Memory B cell (primary cell): ENCODE measurements at regions not wholly inside any gene's neighbourhood (a gene's known extent, or its start where the extent isn't known, plus 50 kb on each side); places are given as distances from the start of the nearest gene placed in this dataset.

Experiments used
- ATAC-seq: fragments of 150-1000 bp; cut with Tn5 transposase; 2 replicates; pipeline ENCODE4 v1.10.0; 2021; ENCODE audit warnings: low read depth, mild to moderate bottlenecking, moderate library complexity
- DNase-seq, 2 donors: peaks; one replicate each; pipeline ENCODE4 v3.0.0; 2022; ENCODE audit warnings: low spot score in 2 of 2
- H3K27ac Mint-ChIP-seq: one replicate; pipeline ENCODE4 v1.8.0; 2022; ENCODE audit warnings: mild to moderate bottlenecking, moderate library complexity, mixed read lengths
- H3K27me3 Mint-ChIP-seq: one replicate; pipeline ENCODE4 v1.8.0; 2022; ENCODE audit warnings: mixed read lengths
- H3K36me3 Mint-ChIP-seq: one replicate; pipeline ENCODE4 v1.8.0; 2022; ENCODE audit warnings: mild to moderate bottlenecking, mixed read lengths
- H3K4me1 Mint-ChIP-seq: one replicate; pipeline ENCODE4 v1.8.0; 2022; ENCODE audit warnings: mixed read lengths
- H3K4me3 Mint-ChIP-seq: one replicate; pipeline ENCODE4 v1.8.0; 2022; ENCODE audit warnings: mild to moderate bottlenecking, moderate library complexity, mixed read lengths
- H3K9me3 Mint-ChIP-seq: one replicate; pipeline ENCODE4 v1.8.0; 2022; ENCODE audit warnings: mixed read lengths

DNA sequence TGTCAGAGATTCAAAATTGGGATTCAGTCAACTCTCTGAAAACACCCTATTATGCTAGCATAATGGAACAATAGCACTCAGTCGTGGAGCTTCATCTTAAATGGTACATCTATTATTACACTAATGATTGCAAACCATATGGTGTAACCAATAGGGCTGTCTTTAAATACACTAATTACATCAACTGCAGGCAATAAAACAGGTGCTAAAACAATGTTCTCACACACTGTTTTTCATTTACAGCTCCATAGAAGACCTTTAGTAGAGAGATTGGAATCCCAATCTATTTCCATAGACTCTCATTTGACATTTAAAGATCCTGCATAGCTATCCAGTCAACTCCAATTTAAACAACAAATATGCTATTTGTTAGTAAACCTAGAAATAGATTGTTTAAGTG is 1917.4 kb downstream of the OLFM4 start:
- H3K36me3 Mint-ChIP-seq = no peaks in the 10 kb centered on the region
- no peak overlapping the region for H3K27ac Mint-ChIP-seq
- H3K27me3 Mint-ChIP-seq = no peaks in the 10 kb centered on the region
- DNase-seq (no peak), ATAC-seq (no peak)
- H3K4me3 Mint-ChIP-seq = no peak overlapping the region
- peaks cover 6% of the 10 kb centered on the region for H3K9me3 Mint-ChIP-seq
- no peaks in the 10 kb centered on the region for H3K4me1 Mint-ChIP-seq

DNA sequence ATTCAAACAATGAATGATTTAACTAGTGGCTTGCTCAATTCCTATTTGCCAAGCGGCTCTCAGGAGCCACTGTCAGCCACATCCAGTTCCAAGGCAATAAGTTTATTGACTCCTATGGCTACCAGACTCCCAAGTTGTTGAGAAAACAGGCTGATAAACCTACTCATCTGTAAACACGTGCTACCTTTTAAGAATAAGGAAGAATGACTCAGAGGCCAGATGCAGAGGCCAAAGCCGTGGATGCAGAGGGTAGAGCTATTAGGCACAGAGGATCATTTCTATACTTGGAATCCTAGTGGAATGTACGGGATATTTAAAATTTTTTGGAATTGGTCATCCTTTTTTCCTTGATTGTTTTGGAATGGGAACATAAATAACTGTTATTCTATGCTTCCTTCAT is 1921.1 kb downstream of the OLFM4 start:
- Mint-ChIP-seq H3K4me1 (no peaks in the 10 kb centered on the region), H3K36me3 (no peaks in the 10 kb centered on the region), H3K9me3 (peaks cover 5% of the 10 kb centered on the region), H3K27ac (no peak overlapping the region), H3K4me3 (no peak overlapping the region), H3K27me3 (no peaks in the 10 kb centered on the region)
- no peak for ATAC-seq
- DNase-seq = no peak

DNA sequence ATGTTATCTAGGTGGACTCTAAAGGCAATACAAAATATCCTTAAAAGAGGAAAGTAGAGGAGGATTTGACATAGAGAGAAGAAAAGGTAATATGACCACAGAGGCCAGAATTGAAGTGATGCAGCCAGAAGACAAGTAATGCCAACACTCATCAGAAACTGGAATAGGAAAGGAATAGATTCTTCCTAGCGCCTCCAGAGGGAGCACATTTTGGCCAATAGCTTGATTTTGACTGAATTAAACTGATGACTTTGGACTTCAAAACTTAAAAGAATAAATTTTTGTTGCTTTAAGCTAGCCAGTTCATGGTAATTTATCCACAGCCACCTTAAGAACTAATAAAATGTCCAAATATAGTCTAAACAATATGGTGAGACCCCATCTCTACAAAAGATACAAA is 1921.9 kb downstream of the OLFM4 start:
- Mint-ChIP-seq H3K27ac (no peak overlapping the region), H3K4me1 (no peaks in the 10 kb centered on the region), H3K9me3 (peaks cover 5% of the 10 kb centered on the region), H3K27me3 (no peaks in the 10 kb centered on the region), H3K36me3 (no peaks in the 10 kb centered on the region), H3K4me3 (no peak overlapping the region)
- DNase-seq = no peak
- ATAC-seq = no peak

DNA sequence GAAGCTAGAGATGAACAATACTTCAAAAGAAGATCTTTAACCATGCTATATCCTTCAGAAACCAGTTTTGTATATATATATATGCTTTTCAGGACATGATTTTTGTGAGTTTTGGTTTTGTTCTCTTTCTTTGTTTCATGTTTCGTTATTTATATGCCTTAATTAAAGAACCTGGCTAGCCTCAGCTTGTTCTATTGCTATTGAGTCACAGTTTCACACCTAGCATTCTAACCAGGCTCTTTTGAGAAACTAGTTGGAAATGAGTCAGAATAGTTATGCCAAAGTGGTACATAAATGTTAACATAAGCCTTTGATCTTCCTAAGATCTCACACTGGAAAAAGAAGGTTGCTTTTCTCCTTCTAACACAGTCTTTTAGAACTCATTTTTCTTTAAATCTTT is 1925.2 kb downstream of the OLFM4 start:
- no peak for DNase-seq
- no peak for ATAC-seq
- Mint-ChIP-seq H3K27ac (no peak overlapping the region), H3K36me3 (no peaks in the 10 kb centered on the region), H3K9me3 (peaks cover 4% of the 10 kb centered on the region), H3K4me3 (no peak overlapping the region), H3K4me1 (no peaks in the 10 kb centered on the region), H3K27me3 (no peaks in the 10 kb centered on the region)

DNA sequence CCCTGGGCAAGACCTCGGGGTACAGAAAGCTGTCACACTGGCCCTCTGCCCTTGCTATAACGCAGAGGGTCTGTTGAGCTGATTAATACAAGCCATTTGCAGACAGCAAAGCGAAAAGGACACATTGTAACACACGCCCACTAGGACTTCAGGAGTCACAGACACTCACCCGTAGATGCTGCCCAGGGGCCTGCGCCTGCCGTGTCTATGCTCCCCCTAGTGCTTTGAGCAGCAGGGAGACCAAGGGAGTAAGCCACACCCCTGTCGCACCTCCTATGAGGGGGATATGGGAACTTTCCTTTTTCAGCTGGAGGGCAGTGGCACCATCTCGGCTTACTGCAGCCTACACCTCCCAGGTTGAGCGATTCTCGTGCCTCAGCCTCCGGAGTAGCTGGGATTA is 1930.2 kb downstream of the OLFM4 start:
- no peaks in the 10 kb centered on the region for H3K27me3 Mint-ChIP-seq
- H3K4me1 Mint-ChIP-seq = no peaks in the 10 kb centered on the region
- no peak overlapping the region for H3K4me3 Mint-ChIP-seq
- no peak overlapping the region for H3K27ac Mint-ChIP-seq
- ATAC-seq = no peak
- no peak for DNase-seq
- no peaks in the 10 kb centered on the region for H3K36me3 Mint-ChIP-seq
- peaks cover 13% of the 10 kb centered on the region for H3K9me3 Mint-ChIP-seq

DNA sequence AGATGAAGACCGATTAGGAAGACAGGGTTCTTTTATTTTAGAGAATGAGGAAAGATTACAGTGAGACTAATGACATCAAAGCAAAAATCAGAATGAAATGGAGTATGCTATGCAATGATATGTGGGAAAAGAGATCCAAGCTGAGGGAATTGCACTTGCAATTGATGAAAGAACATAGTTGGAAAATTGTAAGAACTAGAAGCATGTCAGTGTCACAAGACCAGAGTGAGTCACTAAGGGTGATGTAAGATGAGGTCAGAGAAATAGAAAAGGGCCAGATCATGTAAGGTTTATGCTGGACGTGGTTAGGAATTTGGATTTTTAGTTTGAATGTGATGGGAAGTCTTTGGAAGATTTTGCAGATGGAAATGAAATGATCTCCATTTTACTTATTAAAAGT is 1937.3 kb downstream of the OLFM4 start:
- Mint-ChIP-seq H3K4me3 (no peak overlapping the region), H3K9me3 (peaks cover 9% of the 10 kb centered on the region), H3K4me1 (no peaks in the 10 kb centered on the region), H3K36me3 (no peaks in the 10 kb centered on the region), H3K27ac (no peak overlapping the region), H3K27me3 (no peaks in the 10 kb centered on the region)
- ATAC-seq (no peak), DNase-seq (no peak)

DNA sequence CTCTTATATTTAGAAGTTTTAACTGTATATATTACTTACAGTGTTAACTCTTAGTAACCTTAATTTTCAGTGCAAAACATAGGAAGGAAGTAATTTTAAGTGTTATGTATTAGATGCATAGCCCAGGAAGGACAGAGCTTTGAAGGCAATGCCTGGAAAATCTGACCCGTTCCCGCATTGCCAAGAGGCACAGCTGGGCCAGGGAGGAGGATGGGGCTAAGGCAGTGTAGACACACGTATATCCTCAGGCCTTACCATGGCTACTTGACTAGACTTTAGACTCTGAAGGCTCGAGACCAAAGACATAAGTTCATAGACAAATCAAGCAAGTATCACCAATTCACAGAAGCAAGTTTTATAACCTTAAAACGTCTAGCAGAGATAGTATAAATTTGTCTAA is 1944.2 kb downstream of the OLFM4 start:
- Mint-ChIP-seq H3K27ac (no peak overlapping the region), H3K27me3 (no peaks in the 10 kb centered on the region)
- ATAC-seq = no peak

DNA sequence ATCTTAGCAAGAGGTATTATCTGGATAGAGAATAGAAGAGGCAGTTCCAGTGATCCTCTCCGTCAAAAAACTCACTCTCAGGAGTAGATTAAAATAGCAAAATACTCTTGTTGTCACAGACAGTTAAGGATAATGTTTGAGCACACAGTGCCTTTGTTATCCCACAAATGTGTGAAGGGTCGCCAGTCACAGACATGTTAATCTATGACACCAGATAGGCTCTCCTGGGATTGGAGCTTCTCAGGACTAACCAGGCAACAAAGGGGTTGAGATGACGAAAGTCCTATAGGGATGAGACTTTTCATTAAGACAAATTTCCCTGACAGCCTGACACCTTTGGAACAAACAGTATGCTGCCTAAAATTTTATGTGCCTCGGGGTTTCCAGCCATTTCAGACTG is 1947.1 kb downstream of the OLFM4 start:
- ATAC-seq = no peak
- Mint-ChIP-seq H3K36me3 (no peaks in the 10 kb centered on the region), H3K27ac (no peak overlapping the region)

More for the DNA sequence above, 1944.2 kb downstream of the OLFM4 start:
- Mint-ChIP-seq H3K4me1 (no peaks in the 10 kb centered on the region), H3K36me3 (no peaks in the 10 kb centered on the region), H3K9me3 (peaks cover 2% of the 10 kb centered on the region), H3K4me3 (no peak overlapping the region)
- DNase-seq = no peak

DNA sequence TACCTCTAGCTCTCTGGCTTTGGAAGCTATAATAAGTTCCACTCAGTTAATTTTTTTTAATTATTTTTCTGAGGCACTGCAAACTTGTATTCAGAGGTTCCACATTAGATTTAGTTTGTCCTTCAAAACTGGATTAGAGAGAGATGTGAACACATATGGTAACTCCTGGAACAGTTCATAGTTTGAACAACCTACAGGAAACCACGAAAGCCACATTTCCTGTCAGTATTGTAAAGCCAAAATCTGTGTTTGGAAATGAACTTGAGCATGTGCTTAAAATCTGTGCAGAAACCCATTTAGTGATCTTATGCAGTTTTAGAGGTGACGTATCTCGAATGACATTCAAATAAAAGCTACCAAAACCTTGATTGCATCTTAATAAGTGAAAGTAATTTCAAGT is 1952.0 kb downstream of the OLFM4 start:
- DNase-seq (no peak), ATAC-seq (no peak)
- peaks cover 6% of the 10 kb centered on the region for H3K9me3 Mint-ChIP-seq
- no peaks in the 10 kb centered on the region for H3K4me1 Mint-ChIP-seq
- no peak overlapping the region for H3K27ac Mint-ChIP-seq
- no peaks in the 10 kb centered on the region for H3K36me3 Mint-ChIP-seq
- no peaks in the 10 kb centered on the region for H3K27me3 Mint-ChIP-seq
- H3K4me3 Mint-ChIP-seq = no peak overlapping the region

More for the DNA sequence above, 1947.1 kb downstream of the OLFM4 start:
- DNase-seq = no peak
- H3K27me3 Mint-ChIP-seq = no peaks in the 10 kb centered on the region
- no peaks in the 10 kb centered on the region for H3K9me3 Mint-ChIP-seq
- H3K4me1 Mint-ChIP-seq = no peaks in the 10 kb centered on the region
- H3K4me3 Mint-ChIP-seq = no peak overlapping the region

DNA sequence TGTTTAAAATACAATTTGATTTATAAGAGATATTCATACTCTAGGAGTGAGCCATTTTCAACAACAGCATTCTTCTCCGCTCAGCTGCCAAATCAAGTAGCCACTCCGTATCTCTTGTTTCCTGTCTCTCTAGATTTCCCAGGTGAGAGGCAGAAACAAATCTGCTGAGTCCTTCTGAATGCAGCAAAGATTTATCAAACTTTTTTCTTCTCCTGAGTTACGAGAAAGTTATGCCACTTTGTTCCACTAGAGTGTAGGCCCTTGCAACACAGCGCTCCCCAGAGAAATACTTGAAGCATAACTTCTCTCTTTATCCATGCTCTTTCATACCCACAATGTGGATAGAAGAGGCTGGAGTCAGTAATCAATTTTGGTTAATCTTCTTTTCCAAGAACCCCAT is 1960.8 kb downstream of the OLFM4 start:
- no peak overlapping the region for H3K4me3 Mint-ChIP-seq
- no peaks in the 10 kb centered on the region for H3K4me1 Mint-ChIP-seq
- H3K27me3 Mint-ChIP-seq = no peaks in the 10 kb centered on the region
- DNase-seq = no peak
- no peaks in the 10 kb centered on the region for H3K36me3 Mint-ChIP-seq
- peaks cover 14% of the 10 kb centered on the region for H3K9me3 Mint-ChIP-seq
- H3K27ac Mint-ChIP-seq = no peak overlapping the region
- ATAC-seq = no peak

DNA sequence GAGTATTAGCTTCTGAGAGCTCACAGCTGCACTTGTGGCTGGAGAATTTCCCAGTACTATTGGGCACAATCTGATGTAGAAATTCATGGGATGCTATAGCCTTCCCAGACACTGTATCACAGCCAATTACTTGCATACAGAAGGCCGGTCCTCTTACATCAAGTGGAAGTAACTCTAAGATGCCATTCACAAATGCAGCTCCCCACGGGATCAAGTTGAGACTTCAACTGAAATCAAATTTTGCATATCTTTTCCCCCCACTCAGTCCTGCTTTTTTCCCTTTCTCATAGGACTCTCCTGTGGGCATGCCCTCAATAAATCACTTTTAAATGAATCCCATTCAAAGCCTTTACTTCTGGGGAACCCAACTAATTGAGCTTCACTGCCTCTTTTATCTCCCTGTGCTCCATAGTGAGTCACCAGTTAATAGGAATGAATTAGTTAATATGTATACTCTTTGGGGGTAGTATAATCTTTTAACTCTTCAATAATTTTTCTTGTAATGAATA is 1970.8 kb downstream of the OLFM4 start:
- peaks cover 6% of the 10 kb centered on the region for H3K9me3 Mint-ChIP-seq
- no peaks in the 10 kb centered on the region for H3K4me1 Mint-ChIP-seq
- no peak overlapping the region for H3K4me3 Mint-ChIP-seq
- ATAC-seq = no peak
- no peak overlapping the region for H3K27ac Mint-ChIP-seq
- no peak for DNase-seq
- H3K27me3 Mint-ChIP-seq = no peaks in the 10 kb centered on the region
- no peaks in the 10 kb centered on the region for H3K36me3 Mint-ChIP-seq

DNA sequence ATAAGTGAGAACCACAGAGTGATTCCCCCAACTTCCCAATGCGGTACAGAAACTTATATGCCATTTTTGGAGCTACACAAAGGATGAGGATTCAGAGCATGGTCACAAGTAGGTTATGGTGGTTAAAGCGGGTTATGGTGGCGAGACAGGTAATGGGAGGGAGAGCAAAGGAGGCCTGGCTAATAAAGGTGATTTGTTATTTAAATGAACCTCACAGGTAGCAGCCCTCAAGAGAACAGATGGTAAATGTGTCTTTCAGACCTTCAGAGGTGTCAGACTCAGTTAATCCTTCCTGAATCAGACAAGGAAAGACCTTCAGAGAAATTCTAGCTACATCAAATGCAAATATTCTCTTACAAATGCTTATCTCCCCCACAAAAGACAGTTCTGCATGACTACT is 1971.4 kb downstream of the OLFM4 start:
- H3K9me3 Mint-ChIP-seq = peaks cover 6% of the 10 kb centered on the region
- H3K27me3 Mint-ChIP-seq = no peaks in the 10 kb centered on the region
- no peaks in the 10 kb centered on the region for H3K36me3 Mint-ChIP-seq
- ATAC-seq = no peak
- no peak overlapping the region for H3K27ac Mint-ChIP-seq
- no peak for DNase-seq
- H3K4me3 Mint-ChIP-seq = no peak overlapping the region
- no peaks in the 10 kb centered on the region for H3K4me1 Mint-ChIP-seq

DNA sequence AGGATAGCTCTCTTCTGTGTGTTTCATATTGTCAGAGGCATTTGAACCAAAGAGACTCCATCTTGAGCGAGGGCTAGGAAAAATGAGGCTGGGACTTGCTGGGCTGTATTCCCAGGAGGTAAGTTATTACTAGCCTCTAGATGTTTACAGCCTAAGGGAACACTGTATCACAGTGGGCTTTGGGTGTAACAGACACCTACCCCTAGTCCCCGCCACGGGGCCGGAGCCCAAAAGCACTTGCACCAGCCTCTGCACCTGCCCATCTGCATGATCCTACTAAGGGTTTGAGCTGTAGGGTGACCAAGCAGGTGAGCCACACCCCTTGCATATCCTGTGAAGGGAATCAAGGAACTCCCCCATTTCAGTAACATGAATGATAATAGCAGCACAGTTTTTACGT is 1972.2 kb downstream of the OLFM4 start:
- Mint-ChIP-seq H3K27me3 (no peaks in the 10 kb centered on the region), H3K4me3 (no peak overlapping the region), H3K4me1 (no peaks in the 10 kb centered on the region), H3K36me3 (no peaks in the 10 kb centered on the region), H3K27ac (no peak overlapping the region), H3K9me3 (peaks cover 7% of the 10 kb centered on the region)
- ATAC-seq = no peak
- DNase-seq = no peak

DNA sequence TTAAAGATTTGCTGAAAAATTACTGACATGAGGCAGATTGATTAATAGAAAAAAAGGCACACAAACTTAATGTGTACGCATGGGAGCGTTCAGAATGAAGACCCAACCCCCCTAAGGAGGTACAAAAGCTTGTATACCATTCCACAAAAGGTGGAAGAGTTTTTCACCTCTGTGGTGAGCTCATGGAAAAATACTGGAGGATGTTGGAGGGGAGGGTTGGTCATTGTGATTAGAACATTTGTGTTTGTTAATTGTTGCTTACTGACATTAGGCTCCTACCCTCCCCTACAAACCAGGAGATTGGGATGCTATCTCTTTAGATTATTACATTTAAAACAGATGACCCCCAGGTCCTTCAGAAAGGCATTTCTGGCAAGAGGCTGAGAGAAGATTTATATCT is 1973.3 kb downstream of the OLFM4 start:
- no peak overlapping the region for H3K27ac Mint-ChIP-seq
- no peaks in the 10 kb centered on the region for H3K36me3 Mint-ChIP-seq
- no peaks in the 10 kb centered on the region for H3K4me1 Mint-ChIP-seq
- H3K4me3 Mint-ChIP-seq = no peak overlapping the region
- no peak for DNase-seq
- no peaks in the 10 kb centered on the region for H3K27me3 Mint-ChIP-seq
- H3K9me3 Mint-ChIP-seq = peaks cover 8% of the 10 kb centered on the region
- ATAC-seq = no peak

DNA sequence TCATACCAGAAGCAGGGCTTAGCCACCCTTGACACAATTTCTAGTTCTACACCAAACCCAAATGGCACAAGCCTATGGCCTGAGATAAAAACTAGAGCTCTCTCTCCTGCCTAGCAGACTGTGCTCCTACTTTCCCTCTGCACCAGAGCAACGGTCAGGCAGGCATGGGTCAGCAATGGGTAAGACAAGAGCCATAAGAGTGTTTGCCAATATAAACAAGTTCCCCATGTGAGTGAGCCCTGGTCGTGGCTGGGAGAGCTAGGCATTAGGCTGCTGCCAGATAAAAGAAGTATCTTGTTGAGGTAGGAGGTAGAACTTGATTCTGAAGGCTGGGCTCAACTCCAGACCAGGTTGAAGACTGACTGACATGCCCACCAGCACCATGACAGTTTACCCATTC is 1979.1 kb downstream of the OLFM4 start:
- ATAC-seq (no peak), DNase-seq (no peak)
- H3K9me3 Mint-ChIP-seq = peaks cover 5% of the 10 kb centered on the region
- H3K4me3 Mint-ChIP-seq = no peak overlapping the region
- no peaks in the 10 kb centered on the region for H3K27me3 Mint-ChIP-seq
- H3K27ac Mint-ChIP-seq = no peak overlapping the region
- H3K36me3 Mint-ChIP-seq = no peaks in the 10 kb centered on the region
- no peaks in the 10 kb centered on the region for H3K4me1 Mint-ChIP-seq

DNA sequence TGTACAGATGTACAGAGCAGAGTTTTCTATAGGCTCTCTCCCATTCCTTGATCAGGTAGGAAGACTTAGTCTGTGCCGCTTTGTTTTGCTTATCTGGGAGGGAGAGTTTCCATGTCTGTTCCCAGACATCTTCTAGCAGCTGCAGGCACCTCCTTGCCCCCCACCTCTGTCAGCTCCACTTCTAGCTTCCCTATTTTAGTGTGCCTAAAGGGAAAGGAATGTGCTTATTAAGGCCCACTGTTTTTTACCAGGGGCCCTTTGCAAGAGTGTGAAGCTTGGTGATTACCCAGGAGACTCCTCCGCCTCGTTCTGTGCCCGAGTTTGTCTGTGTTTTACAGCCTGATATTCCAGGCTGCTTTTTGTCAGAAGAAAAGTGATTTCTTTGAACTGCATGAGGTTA is 1984.4 kb downstream of the OLFM4 start:
- Mint-ChIP-seq H3K4me3 (no peak overlapping the region), H3K36me3 (no peaks in the 10 kb centered on the region), H3K27me3 (no peaks in the 10 kb centered on the region), H3K27ac (no peak overlapping the region), H3K9me3 (peaks cover 4% of the 10 kb centered on the region), H3K4me1 (no peaks in the 10 kb centered on the region)
- ATAC-seq (no peak), DNase-seq (no peak)
